ENCODE measurements at regions not wholly inside any gene's neighbourhood (a gene's known extent, or its start where the extent isn't known, plus 50 kb on each side); places are given as distances from the start of the nearest gene placed in this dataset.

- H3K9me3 ChIP-seq (replicated peaks; ENCODE audit: control insufficient read depth, insufficient read depth, low read length): no peaks in the 10 kb centered on the region
- no peaks in the 10 kb centered on the region for H3K36me3 ChIP-seq (ENCODE audit: control insufficient read depth in 2 of 2, insufficient read depth in 2 of 2, low read length in 1 of 2)
- H3K79me2 ChIP-seq (ENCODE audit: control insufficient read depth, insufficient read depth, low read length): no peaks in the 10 kb centered on the region
- ChIA-PET SMC1A (ENCODE audit: uncharacterized antibody, unreplicated experiment) (no interaction called here), POLR2A (no interaction called here), RAD21 (ENCODE audit: unreplicated experiment) (no interaction called here), CTCF (no interaction called here)
- in situ Hi-C loops (cut with MboI): no loop called here
- no peak for DNase-seq (ENCODE audit: low read depth, low spot score)
- intact Hi-C loops (cut with micrococcal nuclease; ENCODE audit: unreplicated experiment): no loop called here
- H2AFZ ChIP-seq (ENCODE audit: control insufficient read depth, low read depth, low read length): no peak overlapping the region
- no peak for ATAC-seq
- H4K20me1 ChIP-seq (ENCODE audit: control insufficient read depth, insufficient read depth): no peaks in the 10 kb centered on the region
- no TSS peak for BruUV-seq (replicated peaks)
- no peak overlapping the region for H3K27ac ChIP-seq (ENCODE audit: control insufficient read depth, insufficient read depth)
- TF ChIP-seq SMAD5 (IDR thresholded peaks at IDR 0.05; ENCODE audit: low read depth) (no peak), NBN (IDR thresholded peaks at IDR 0.05) (no peak), KLF5 (IDR thresholded peaks at IDR 0.05; ENCODE audit: partially characterized antibody) (no peak), MEF2A (IDR thresholded peaks at IDR 0.05; ENCODE audit: insufficient read depth, low read depth, low read length) (no peak), RCOR1 (conservative IDR thresholded peaks at IDR 0.05; ENCODE audit: low read depth, low read length) (no peak), ZNF217 (IDR thresholded peaks at IDR 0.05) (no peak), CUX1 (IDR thresholded peaks at IDR 0.05; ENCODE audit: insufficient replicate concordance, low read depth, low read length) (no peak), IRF5 (IDR thresholded peaks at IDR 0.05; ENCODE audit: borderline replicate concordance) (no peak), ZNF24 (IDR thresholded peaks at IDR 0.05) (no peak), BHLHE40 (IDR thresholded peaks at IDR 0.05; ENCODE audit: borderline replicate concordance in 1 of 2, low read depth in 2 of 2, low read length in 1 of 2) (no peak), MLLT1 (IDR thresholded peaks at IDR 0.05) (no peak), RAD21 (IDR thresholded peaks at IDR 0.05; ENCODE audit: insufficient read depth, low read depth, low read length) (no peak), PAX8 (IDR thresholded peaks at IDR 0.05) (no peak), POU2F2 (IDR thresholded peaks at IDR 0.05; ENCODE audit: borderline replicate concordance, low read depth, low read length) (no peak), SUZ12 (IDR thresholded peaks at IDR 0.05; ENCODE audit: unreplicated experiment) (no peak)
- FAIRE-seq: no peak
- no peaks in the 10 kb centered on the region for H3K4me1 ChIP-seq (ENCODE audit: control insufficient read depth, insufficient read depth, low read length)
- no peak overlapping the region for H3K9ac ChIP-seq (ENCODE audit: control insufficient read depth, insufficient read depth, low read length)
- H3K4me3 ChIP-seq: no peak overlapping the region
- no peak overlapping the region for H3K4me2 ChIP-seq (ENCODE audit: control insufficient read depth, insufficient read depth)
- H3K27me3 ChIP-seq (replicated peaks in 1 of 2; ENCODE audit: control insufficient read depth in 2 of 2, insufficient read depth in 2 of 2, low read length in 1 of 2): no peaks in the 10 kb centered on the region
Observed at GRCh38 chr13:74476788-74477187, 342.6 kb upstream of the KLF12 start.
